HG02840 (cell line): ENCODE measurements at regions not wholly inside any gene's neighbourhood (a gene's known extent, or its start where the extent isn't known, plus 50 kb on each side); places are given as distances from the start of the nearest gene placed in this dataset.

Source experiments
- ATAC-seq: cut with Tn5 transposase; IDR thresholded peaks from one replicate; pipeline ENCODE4 v1.9.1; 2021; ENCODE audit warnings: mild to moderate bottlenecking, moderate library complexity, moderate number of reproducible peaks; ENCODE audit not compliant: unreplicated experiment, low FRiP score

DNA sequence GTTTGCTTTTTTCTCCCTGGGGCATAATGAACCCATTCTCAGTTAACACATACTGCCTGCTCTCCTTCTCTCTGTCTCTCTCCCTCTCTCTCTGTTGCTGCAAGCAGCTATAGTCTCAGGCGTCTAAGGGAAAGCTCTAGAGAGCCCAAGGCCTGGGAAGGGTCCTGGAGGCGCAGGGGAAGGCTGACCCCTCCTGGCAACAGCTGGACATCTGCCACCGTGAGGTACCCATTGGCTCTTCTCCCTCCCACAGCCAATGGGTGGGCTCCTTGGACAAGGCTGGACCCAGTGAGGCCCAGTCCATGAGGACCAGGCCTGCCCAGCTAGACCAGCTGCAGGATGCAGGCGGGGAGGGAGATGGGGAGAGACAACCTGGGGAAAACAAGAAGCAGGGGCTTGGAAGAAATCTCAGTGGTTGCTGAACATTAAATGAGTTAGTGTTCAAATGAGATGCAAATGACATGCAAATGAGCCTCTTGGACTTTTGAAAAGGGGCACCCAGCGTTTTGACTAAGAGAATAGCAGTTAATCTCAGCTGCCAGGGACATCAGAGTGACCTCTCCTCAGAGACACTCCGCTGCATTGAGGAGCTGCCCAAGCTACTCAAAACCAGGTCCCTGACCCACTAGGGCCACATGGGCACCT lies 349.7 kb downstream of the BUD13 start:
- no peak for ATAC-seq

DNA sequence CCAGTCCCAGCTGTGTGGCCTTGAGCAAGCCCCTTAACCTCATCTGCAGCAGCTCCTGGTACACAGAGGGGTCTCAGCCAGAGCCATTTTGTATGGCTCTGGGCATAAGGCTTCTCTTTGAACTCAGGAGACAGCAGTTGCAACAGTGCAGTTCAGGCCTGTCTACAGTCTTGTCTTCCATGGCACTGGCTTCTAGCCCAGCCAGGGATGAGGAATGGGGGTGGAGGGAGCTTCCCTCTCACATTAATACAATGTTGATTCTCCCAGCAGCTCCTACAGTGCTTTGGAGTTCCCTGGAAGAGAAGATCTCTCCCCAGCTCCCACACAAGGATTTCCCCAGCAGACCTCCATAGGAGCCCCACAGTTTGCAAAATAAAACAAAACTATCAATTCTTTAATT lies 350.2 kb downstream of the BUD13 start:
- no peak for ATAC-seq

GRCh38 chr11:116421529-116422185 lies 351.1 kb downstream of the BUD13 start:
- ATAC-seq = no peak

DNA sequence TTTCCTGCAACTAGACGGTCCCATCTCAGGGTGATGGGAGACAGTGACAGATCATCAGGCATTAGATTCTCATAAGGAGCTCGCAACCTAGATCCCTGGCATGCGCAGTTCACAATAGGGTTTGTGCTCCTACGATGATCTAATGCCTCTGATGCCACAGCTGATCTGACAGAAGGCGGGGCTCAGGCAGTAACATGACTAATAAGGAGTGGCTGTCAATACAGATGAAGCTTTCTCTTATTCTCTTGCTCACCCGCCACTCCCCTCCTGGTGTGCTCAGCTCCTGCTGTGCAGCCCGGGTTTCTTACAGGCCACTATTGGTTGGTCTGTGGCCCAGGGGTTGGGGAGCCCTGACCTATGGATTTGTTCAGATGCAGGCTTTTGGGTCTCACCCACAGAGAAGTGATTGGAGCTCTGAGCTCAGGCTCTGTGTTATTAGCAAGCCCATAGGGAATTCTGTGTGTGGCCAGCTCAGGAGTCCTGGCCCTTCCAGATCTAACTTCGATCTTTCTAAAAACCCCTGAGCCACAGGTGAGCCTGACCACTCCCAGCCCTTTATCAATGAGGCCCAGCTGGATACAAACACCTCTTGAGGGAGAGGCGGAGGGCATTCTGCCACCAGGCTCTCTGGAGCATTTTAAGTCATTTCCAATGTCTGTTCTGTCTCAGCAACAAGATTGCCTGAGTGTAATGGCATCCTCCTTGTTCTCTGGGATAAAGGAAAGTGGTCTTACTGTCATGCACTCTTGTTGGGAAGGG lies 351.8 kb downstream of the BUD13 start:
- ATAC-seq = no peak

DNA sequence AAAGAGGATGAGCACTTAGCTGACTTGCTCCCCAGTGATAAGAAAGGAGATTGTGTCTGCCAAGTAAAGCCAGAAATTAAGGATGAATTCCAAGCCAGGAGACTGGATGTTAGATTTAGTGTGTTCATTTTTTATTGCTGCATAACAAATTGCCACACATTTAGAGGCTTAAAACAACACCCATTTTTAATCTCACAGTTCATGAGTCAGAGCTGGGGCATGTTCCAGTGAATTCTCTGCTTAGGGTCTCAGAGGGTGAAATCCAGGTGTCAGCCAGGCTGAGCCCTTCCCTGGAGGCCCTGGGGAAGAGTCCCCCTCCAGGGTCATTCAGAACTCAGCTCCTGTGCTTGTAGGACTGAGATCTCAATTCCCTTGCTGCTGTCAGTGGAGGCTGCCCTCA lies 352.8 kb downstream of the BUD13 start:
- no peak for ATAC-seq

DNA sequence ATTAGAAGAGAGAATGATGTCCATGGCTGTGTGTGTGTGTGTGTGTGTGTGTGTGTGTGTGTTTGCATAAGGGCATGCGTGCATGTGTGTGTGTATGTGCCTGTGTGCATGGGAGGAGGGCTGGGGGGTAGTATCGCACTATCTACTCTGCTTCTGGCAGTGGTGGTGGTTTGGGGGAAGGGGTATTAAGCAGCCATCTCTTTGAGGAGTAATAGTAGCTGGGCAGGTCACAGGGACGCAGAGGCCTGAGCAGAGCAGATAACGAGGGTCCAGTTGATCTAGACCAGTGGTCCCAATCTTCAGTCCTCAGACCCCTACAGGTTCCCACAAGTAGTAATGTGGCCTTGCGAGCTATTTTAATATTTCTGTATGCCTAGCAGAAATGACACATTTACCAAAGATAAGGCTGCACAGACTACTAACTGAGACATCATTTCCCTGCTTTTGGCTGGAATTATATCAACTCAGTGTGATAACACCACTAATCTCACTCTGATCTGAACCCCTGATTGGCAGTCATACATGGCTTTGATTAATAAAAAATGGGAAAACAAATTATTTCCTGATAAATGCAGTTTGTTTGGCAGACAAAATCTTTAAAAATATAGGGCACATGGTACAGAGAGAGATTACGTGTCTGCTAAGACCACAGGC lies 354.3 kb downstream of the BUD13 start:
- ATAC-seq = no peak

- ATAC-seq = no peak
Measured at GRCh38 chr11:116416852-116417251, 355.9 kb downstream of the BUD13 start.

DNA sequence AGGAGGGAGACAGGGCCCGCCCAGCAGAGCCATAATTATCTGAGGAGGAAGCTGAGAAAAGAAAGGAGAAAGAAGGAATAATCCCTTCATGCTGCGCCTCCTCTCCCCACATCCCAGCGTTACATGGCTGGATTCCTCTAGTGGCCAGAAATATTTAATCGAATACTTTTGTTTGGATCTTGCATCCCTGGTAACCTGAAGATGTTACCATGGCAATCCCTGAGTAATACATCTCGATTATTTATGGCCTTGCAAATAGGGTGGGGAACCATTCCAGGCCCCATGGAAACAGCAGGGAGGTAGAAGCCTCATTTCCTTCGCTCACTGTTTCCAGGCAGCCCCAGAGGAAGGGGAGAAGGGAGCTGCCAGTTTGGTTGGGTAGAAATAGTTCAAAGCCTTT lies 357.7 kb downstream of the BUD13 start:
- no peak for ATAC-seq

GRCh38 chr11:116414357-116414880 lies 358.4 kb downstream of the BUD13 start:
- ATAC-seq = no peak

DNA sequence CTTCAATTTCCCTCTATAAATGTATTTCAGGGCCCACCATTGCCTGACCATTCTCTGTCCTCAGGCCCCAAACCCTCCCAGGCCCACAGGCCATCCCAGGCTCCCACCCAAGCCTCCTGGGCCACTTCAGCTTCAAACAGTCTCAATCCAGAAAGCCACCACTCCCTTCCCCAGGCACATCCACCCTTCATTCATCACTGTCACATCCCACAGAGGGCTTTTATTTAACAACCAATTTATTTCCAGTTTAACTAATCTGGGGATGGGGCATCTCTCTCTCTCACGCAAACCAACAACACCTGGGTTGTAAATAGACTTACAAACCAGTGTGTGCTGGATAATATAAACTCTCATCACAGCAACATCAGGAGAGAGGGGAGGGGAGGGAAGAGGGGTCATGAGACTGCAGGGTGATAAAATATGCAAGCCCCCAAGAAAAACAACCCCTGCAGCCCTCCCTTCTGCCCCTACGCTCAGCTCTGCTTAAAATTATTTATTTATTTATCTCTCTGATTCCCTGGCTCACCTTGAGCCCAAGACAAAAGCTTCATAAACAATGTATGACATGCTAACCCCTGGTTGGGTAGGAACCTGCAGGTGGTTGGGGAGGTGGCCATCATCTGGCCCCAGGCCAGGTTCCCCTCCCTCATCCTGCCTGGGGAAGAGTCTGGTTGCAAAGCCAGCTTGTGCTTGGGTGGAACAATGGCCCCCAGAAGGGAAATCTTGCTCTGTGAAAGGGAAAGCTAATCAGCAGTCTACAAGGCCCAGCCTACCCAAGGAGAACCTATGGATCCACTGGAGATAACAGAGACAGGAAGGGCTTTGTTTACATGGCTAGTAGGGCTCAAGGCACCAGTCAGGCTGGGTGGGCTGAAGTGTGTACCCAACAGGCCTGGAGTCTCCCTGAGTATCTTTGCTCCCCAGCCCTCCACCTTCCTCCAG lies 359.2 kb downstream of the BUD13 start:
- no peak for ATAC-seq

DNA sequence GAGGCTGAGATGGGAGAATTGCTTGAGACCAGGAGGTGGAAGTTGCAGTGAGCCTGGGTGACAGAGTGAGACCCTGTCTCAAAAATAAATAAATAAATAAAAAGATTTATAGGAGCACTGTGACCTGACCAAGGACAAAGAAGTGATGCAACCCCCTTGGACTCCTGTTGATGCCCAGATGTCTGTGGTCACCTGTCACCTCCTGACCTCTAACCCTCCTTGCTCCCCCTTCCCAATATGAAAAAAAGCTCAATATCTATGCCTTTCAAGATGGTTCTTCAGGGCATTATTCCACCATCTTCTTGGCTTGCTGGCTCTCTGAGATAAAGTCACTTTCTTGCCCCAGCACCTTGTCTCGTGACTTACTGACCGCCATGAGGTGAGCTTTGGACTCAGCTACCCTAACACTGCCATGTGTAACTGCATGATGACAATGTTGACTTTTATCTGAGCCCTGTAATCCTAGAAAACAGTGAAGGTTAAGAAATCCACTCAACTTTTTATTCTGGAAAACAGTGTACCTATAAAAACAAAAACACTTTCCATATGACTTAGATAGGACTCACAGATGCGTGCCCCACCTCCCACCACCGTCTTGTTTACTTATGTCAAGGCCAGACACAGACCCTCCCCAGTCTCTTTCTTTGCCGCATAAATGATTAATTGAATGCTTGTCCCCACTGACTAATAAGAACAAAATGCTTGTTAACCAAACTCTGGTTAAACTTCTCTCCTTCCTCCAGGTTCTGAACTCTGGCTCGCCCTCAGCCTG lies 360.5 kb downstream of the BUD13 start:
- no peak for ATAC-seq

GRCh38 chr11:116409238-116409637 lies 363.5 kb downstream of the BUD13 start:
- no peak for ATAC-seq

GRCh38 chr11:116406042-116406441 lies 366.7 kb downstream of the BUD13 start:
- no peak for ATAC-seq

DNA sequence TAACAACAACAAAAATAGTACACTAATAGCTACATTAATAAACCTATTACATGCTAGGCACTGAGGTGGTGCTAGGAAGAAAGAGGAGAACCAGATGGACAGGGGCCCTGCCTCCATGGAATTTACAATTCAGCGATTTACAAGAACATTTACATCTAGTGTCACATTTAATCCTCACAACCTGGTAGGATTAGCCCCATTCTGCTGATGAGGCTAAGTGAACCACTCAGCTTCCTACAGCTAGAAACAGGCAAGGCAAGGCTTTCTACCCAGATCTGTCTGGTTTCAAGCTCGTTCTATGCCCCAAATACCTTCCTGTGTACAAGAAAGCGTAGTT lies 368.4 kb downstream of the BUD13 start:
- no peak for ATAC-seq

GRCh38 chr11:116403794-116404461 lies 368.9 kb downstream of the BUD13 start:
- no peak for ATAC-seq

GRCh38 chr11:116400081-116400480 lies 372.7 kb downstream of the BUD13 start:
- no peak for ATAC-seq

GRCh38 chr11:116397602-116398084 lies 375.1 kb downstream of the BUD13 start:
- no peak for ATAC-seq

- no peak for ATAC-seq
Measured at GRCh38 chr11:116396331-116396730, 376.5 kb downstream of the BUD13 start.

DNA sequence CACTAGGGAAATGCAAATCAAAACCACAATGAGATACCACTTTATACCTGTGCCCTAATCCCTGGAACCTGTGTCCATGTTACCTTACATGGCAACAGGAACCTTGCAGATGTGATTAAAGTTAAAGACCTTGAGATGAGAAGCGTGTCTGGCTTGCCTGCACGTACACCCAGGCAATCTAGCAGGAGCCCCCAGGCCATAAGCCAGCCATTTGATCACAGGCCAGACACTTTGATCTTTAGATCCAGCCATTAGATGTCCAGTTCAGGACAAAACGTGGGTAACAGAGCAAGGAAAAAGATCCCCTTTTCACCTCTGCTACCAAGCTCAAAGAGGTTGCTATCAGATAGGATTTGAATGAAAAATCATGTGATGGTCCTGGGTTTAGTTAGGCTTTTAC lies 378.8 kb downstream of the BUD13 start:
- ATAC-seq = no peak
